CD14-positive monocyte (primary cell): ENCODE measurements at regions not wholly inside any gene's neighbourhood (a gene's known extent, or its start where the extent isn't known, plus 50 kb on each side); places are given as distances from the start of the nearest gene placed in this dataset.
"Not testable (repeated sequence)": the region's sequence is repeated elsewhere in the genome, so short reads cannot be mapped to it uniquely, and the experiment has no call there.

Source experiments
- DNase-seq, 3 donors: peaks; one replicate each; pipeline ENCODE4 v3.0.0-alpha.2; 2011 to 2022
- H2AFZ ChIP-seq: 2 replicates; pipeline ENCODE4 v1.6.0; 2012; ENCODE audit warnings: mild to moderate bottlenecking, low read depth, low read length, inconsistent platforms; ENCODE audit not compliant: insufficient read depth, poor library complexity, severe bottlenecking
- H3K27ac ChIP-seq, 2 donors: 1 replicate in 1 of 2; 2 replicates in 1 of 2; pipeline ENCODE4 v1.5.1; 2012 to 2013; ENCODE audit warnings: low read length in 2 of 2, control low read depth in 1 of 2, inconsistent platforms in 1 of 2, low read depth in 1 of 2, mild to moderate bottlenecking in 1 of 2
- H3K27me3 ChIP-seq, 2 donors: one replicate each; pipeline versions ENCODE4 v1.6.0 to v1.6.1; 2011 to 2013; ENCODE audit warnings: low read length in 2 of 2; ENCODE audit not compliant: control insufficient read depth in 2 of 2, insufficient read depth in 2 of 2
- H3K36me3 ChIP-seq, 2 donors: replicated peaks in 1 of 2; 1 replicate in 1 of 2; 2 replicates in 1 of 2; pipeline versions ENCODE4 v1.5.1 to v1.6.1; 2012 to 2013; ENCODE audit warnings: low read length in 2 of 2, control low read depth in 1 of 2, inconsistent platforms in 1 of 2, mild to moderate bottlenecking in 1 of 2; ENCODE audit not compliant: insufficient read depth in 2 of 2, control insufficient read depth in 1 of 2
- H3K4me1 ChIP-seq, 2 donors: 1 replicate in 1 of 2; 2 replicates in 1 of 2; pipeline versions ENCODE4 v1.5.1 to v1.6.1; 2012 to 2013; ENCODE audit warnings: low read length in 2 of 2, control low read depth in 1 of 2, inconsistent platforms in 1 of 2, mild to moderate bottlenecking in 1 of 2, moderate library complexity in 1 of 2; ENCODE audit not compliant: insufficient read depth in 2 of 2, control insufficient read depth in 1 of 2
- H3K4me2 ChIP-seq: replicated peaks from 2 replicates; pipeline ENCODE3; 2012; ENCODE audit warnings: low read length, moderate library complexity, mild to moderate bottlenecking; ENCODE audit not compliant: poor library complexity, severe bottlenecking; ENCODE audit errors: extremely low read depth
- H3K4me3 ChIP-seq, 3 experiments: fragments of 200-600 bp in 1 of 3; sonication (generic) in 1 of 3; replicated peaks in 1 of 3; 1 replicate in 2 of 3; 2 replicates in 1 of 3; pipeline ENCODE4 v1.5.1; 2011 to 2013; ENCODE audit warnings: low read length in 3 of 3, mild to moderate bottlenecking in 3 of 3, control low read depth in 2 of 3, low read depth in 2 of 3, inconsistent platforms in 1 of 3, moderate library complexity in 1 of 3
- H3K79me2 ChIP-seq: 2 replicates; pipeline ENCODE4 v1.6.0; 2012; ENCODE audit warnings: mild to moderate bottlenecking, control low read depth, inconsistent platforms, low read length, moderate library complexity; ENCODE audit not compliant: insufficient read depth
- H3K9ac ChIP-seq: 2 replicates; pipeline ENCODE4 v1.6.0; 2017; ENCODE audit warnings: low read length, mild to moderate bottlenecking; ENCODE audit not compliant: insufficient read depth, poor library complexity, severe bottlenecking
- H3K9me3 ChIP-seq, 2 donors: replicated peaks in 1 of 2; 1 replicate in 1 of 2; 2 replicates in 1 of 2; pipeline versions ENCODE4 v1.5.1 to v1.6.1; 2012 to 2013; ENCODE audit warnings: low read length in 2 of 2, control low read depth in 1 of 2; ENCODE audit not compliant: control insufficient read depth in 1 of 2, insufficient read depth in 1 of 2
- H4K20me1 ChIP-seq: 2 replicates; pipeline ENCODE4 v1.6.0; 2012; ENCODE audit warnings: mild to moderate bottlenecking, low read length, control low read depth, moderate library complexity; ENCODE audit not compliant: insufficient read depth
- H3K27ac Mint-ChIP-seq, 7 donors: one replicate each; pipeline ENCODE4 v1.8.0; 2020; ENCODE audit warnings: mild to moderate bottlenecking in 7 of 7, mixed read lengths in 7 of 7, moderate library complexity in 6 of 7, inconsistent platforms in 2 of 7
- H3K27me3 Mint-ChIP-seq, 3 donors: one replicate each; pipeline ENCODE4 v1.8.0; 2021 to 2022; ENCODE audit warnings: low read depth in 3 of 3, mild to moderate bottlenecking in 3 of 3, mixed read lengths in 3 of 3, moderate library complexity in 3 of 3, inconsistent platforms in 1 of 3
- H3K36me3 Mint-ChIP-seq, 2 donors: one replicate each; pipeline ENCODE4 v1.8.0; 2020; ENCODE audit warnings: mixed read lengths in 2 of 2, inconsistent platforms in 1 of 2, mild to moderate bottlenecking in 1 of 2
- H3K4me1 Mint-ChIP-seq: one replicate; pipeline ENCODE4 v1.8.0; 2020; ENCODE audit warnings: mild to moderate bottlenecking, mixed read lengths
- H3K4me3 Mint-ChIP-seq, 2 donors: one replicate each; pipeline ENCODE4 v1.8.0; 2020; ENCODE audit warnings: mild to moderate bottlenecking in 2 of 2, mixed read lengths in 2 of 2, moderate library complexity in 1 of 2
- H3K9me3 Mint-ChIP-seq, 7 donors: one replicate each; pipeline ENCODE4 v1.8.0; 2020 to 2022; ENCODE audit warnings: mixed read lengths in 7 of 7, mild to moderate bottlenecking in 6 of 7, moderate library complexity in 6 of 7, inconsistent platforms in 2 of 7
- whole genome bisulfite sequencing: methylation state at CpG from one replicate; pipeline ENCODE4 v1.1.5; 2013; ENCODE audit warnings: missing lambda C conversion rate; ENCODE audit not compliant: insufficient coverage; 5-methylcytosine and 5-hydroxymethylcytosine counted together
- intact Hi-C, 2 donors: fragments of 100-400 bp; cut with micrococcal nuclease; formaldehyde crosslinking; loops; one replicate each; pipeline versions ENCODE4 v1.15.0 to v1.15.1; 2023
- TF ChIP-seq, protein P1 (sequence below): fragments of 200-600 bp; IDR thresholded peaks from one replicate; pipeline ENCODE4 v1.8.0; 2022; ENCODE audit warnings: antibody characterized with exemption, mild to moderate bottlenecking

DNA sequence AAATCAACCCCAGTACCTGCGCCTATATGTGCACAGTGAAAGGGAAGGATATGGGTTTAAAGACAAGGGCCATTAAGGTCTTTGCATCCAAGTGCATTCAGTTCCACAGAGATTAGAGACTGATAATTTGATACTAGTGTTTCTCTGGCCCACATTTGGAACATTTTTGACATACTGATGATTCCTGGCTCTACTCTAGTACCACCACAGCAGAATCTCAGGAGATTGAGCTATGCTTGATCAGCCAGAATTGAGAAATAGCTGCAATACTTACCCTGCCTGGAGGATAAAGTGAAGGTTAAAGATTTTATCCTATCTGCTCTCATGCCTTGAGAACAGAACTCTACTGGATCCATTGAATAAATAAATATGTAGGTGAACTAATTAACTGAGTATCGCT is 1267.8 kb downstream of the SUCLG1 start:
- Histone ChIP-seq H3K4me2 (no peak overlapping the region), H3K79me2 (no peaks in the 10 kb centered on the region), H3K9me3 (no peaks in the 10 kb centered on the region), H3K36me3 (no peaks in the 10 kb centered on the region), H3K4me1 (no peaks in the 10 kb centered on the region), H3K27me3 (no peaks in the 10 kb centered on the region), H3K4me3 (no peak overlapping the region), H3K9ac (no peak overlapping the region), H4K20me1 (no peaks in the 10 kb centered on the region), H3K27ac (no peak overlapping the region), H2AFZ (no peak overlapping the region)
- no peak for DNase-seq
- Mint-ChIP-seq H3K27me3 (no peaks in the 10 kb centered on the region), H3K4me3 (no peak overlapping the region), H3K27ac (no peak overlapping the region), H3K36me3 (no peaks in the 10 kb centered on the region), H3K4me1 (no peaks in the 10 kb centered on the region), H3K9me3 (no peaks in the 10 kb centered on the region)
- TF ChIP-seq, protein P1, sequence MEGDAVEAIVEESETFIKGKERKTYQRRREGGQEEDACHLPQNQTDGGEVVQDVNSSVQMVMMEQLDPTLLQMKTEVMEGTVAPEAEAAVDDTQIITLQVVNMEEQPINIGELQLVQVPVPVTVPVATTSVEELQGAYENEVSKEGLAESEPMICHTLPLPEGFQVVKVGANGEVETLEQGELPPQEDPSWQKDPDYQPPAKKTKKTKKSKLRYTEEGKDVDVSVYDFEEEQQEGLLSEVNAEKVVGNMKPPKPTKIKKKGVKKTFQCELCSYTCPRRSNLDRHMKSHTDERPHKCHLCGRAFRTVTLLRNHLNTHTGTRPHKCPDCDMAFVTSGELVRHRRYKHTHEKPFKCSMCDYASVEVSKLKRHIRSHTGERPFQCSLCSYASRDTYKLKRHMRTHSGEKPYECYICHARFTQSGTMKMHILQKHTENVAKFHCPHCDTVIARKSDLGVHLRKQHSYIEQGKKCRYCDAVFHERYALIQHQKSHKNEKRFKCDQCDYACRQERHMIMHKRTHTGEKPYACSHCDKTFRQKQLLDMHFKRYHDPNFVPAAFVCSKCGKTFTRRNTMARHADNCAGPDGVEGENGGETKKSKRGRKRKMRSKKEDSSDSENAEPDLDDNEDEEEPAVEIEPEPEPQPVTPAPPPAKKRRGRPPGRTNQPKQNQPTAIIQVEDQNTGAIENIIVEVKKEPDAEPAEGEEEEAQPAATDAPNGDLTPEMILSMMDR, result no peak
- intact Hi-C loops, result no loop called here
- WGBS, result no CpG with 5 or more reads among the region's 2 CpGs

DNA sequence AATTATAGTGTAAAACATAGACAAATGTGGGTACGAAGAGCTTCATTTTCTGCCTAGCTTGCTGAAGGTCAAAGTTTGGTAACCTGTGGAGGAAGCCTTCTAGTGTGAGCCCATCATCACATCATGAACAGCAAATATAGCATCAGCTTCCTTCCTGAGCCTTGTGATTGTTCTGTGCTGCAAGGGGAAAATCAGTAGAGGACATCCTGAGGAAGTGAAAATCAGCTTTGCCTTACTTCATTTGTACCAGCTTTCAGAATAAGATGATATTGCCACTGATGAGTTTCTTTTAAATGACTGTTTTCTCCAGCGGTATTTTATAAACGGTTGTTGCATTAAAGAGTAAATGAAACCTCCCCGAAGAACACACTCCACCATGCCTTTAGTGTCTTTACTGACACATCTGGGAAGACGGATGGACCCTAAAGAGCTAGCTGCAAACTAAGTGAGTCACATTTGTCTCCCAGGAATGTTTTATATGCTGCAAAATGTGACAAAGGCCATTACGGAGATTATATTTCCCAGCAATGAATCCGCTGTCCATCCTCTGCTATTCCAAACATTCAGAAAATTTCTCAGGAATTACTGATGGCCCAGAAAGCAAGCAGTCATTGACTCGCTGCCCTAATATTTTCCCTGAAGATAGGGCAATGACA is 1272.8 kb downstream of the SUCLG1 start:
- no peaks in the 10 kb centered on the region for H3K4me1 Mint-ChIP-seq
- H4K20me1 ChIP-seq, result no peaks in the 10 kb centered on the region
- WGBS, result 63% methylated on average over 2 of the region's 8 CpGs
- H3K27ac ChIP-seq, result no peak overlapping the region
- intact Hi-C loops, result no loop called here
- H3K9me3 ChIP-seq, result peaks cover 0 to 9% of the 10 kb centered on the region in 2 donors
- no peak overlapping the region for H3K4me3 ChIP-seq
- TF ChIP-seq, protein P1, result no peak
- no peaks in the 10 kb centered on the region for H3K27me3 Mint-ChIP-seq
- no peak overlapping the region for H3K4me3 Mint-ChIP-seq
- peaks cover 0 to 8% (median 4%) of the 10 kb centered on the region in 7 donors for H3K9me3 Mint-ChIP-seq
- H3K27ac Mint-ChIP-seq, result no peak overlapping the region
- no peak overlapping the region for H3K9ac ChIP-seq
- H3K36me3 ChIP-seq, result no peaks in the 10 kb centered on the region
- no peaks in the 10 kb centered on the region for H3K4me1 ChIP-seq
- H2AFZ ChIP-seq, result no peak overlapping the region
- H3K27me3 ChIP-seq, result no peaks in the 10 kb centered on the region
- no peaks in the 10 kb centered on the region for H3K36me3 Mint-ChIP-seq
- H3K79me2 ChIP-seq, result no peaks in the 10 kb centered on the region
- no peak overlapping the region for H3K4me2 ChIP-seq
- DNase-seq, result no peak

DNA sequence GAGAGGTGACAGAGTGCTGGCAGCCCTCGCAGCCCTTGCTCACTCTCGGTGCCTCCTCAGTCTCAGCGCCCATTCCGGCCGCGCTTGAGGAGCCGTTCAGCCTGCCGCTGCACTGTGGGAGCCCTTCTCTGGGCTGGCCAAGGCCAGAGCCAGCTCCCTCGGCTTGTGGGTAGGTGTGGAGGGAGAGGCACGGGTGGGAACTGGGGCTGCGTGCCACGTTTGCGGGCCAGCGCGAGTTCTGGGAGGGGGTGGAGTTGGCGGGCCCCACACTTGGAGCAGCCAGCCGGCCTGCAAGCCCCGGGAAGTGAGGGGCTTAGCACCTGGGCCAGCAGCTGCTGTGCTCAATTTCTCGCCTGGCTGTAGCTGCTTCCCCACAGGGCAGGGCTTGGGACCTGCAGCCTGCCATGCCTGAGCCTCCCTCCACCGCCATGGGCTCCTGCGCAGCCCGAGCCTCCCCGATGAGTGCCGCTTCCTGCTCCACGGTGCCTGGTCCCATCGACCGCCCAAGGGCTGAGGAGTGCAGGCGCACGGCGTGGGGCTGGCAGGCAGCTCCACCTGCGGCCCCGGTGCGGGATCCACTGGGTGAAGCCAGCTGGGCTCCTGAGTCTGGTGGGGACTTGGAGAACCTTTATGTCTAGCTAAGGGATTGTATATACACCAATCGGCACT is 1278.1 kb downstream of the SUCLG1 start:
- H3K4me1 ChIP-seq, H3K36me3 ChIP-seq, H4K20me1 ChIP-seq, DNase-seq, H3K4me2 ChIP-seq, H3K4me3 Mint-ChIP-seq, H2AFZ ChIP-seq, H3K79me2 ChIP-seq, H3K36me3 Mint-ChIP-seq, H3K27me3 Mint-ChIP-seq, H3K9ac ChIP-seq, H3K27ac Mint-ChIP-seq, H3K27ac ChIP-seq, intact Hi-C loops, H3K27me3 ChIP-seq, H3K4me1 Mint-ChIP-seq, H3K4me3 ChIP-seq: not testable (repeated sequence)
- H3K9me3 Mint-ChIP-seq, result peaks cover 0 to 14% (median 8%) of the 10 kb centered on the region in 7 donors
- peaks cover 0 to 25% of the 10 kb centered on the region in 2 donors for H3K9me3 ChIP-seq
- 89% methylated on average over 33 of the region's 34 CpGs for WGBS
